Pulmonary artery endothelial cell (primary cell): ENCODE measurements at regions not wholly inside any gene's neighbourhood (a gene's known extent, or its start where the extent isn't known, plus 50 kb on each side); places are given as distances from the start of the nearest gene placed in this dataset.

ENCODE experiments used
- DNase-seq: peaks from one replicate; pipeline ENCODE4 v3.0.0-alpha.2; 2011; ENCODE audit warnings: low read depth, low spot score

- no peak for DNase-seq
Observed at GRCh38 chr10:78944723-78945312, 123.9 kb upstream of the ZMIZ1 start.

DNA sequence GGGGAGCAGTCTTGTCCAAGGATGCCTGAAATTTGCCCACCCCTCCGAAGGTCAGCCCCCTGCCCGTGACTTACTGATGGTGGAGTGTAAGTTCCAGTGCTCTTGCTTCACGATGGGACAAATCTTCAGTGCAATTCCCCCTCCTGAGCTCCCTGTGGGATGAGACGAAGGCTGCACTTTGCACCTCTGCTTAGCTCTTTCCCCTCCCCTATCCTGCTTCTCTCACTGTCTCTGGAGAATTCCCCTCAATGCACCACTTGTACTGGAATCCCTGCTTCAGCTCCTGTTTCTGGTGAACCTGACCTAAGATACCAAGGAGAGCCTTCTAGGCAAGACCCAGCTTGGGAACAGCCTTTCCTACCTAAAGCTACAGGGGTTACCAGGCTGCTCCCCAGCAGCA, 122.9 kb upstream of the ZMIZ1 start:
- DNase-seq, result no peak

DNA sequence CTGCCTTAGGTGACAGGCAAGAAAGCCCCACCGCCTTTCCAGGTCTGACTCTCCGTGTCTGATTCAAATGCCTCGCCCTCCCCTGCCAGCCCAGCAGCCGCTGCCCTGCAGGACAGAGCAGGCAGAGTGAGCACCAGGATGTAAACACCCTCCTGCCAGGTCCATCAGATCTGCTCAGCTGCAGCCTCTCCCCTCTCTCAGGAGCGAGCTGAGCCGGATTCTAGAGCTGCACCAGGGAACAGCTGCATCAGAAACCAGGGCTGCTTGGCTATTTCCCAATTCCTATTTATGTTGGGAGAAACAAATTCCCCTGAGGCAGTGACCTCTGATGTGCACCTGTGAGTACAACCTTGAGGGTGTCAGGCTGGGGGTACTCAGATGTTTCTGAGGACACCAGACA, 121.5 kb upstream of the ZMIZ1 start:
- no peak for DNase-seq

DNA sequence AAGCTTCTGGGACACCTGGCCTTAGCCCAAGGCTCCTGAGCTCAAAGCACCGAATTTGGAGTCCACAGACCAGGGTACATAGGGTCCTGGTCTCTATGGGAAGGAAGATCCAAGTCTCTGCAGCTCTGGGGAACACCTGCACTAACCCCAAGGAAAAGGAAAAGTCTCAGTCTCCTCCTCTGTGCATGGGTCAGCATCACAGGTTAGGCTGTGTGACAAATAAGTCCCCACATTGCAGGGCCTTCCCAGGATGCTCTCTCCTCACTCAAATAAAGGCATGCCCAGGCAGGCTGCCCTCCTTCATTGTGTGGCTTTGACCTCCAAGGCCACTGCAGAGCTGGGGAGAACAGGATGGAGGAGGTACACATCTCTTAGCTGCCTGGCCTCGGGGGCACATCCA, 121.0 kb upstream of the ZMIZ1 start:
- no peak for DNase-seq

GRCh38 chr10:78948621-78949030, 120.1 kb upstream of the ZMIZ1 start:
- no peak for DNase-seq

DNA sequence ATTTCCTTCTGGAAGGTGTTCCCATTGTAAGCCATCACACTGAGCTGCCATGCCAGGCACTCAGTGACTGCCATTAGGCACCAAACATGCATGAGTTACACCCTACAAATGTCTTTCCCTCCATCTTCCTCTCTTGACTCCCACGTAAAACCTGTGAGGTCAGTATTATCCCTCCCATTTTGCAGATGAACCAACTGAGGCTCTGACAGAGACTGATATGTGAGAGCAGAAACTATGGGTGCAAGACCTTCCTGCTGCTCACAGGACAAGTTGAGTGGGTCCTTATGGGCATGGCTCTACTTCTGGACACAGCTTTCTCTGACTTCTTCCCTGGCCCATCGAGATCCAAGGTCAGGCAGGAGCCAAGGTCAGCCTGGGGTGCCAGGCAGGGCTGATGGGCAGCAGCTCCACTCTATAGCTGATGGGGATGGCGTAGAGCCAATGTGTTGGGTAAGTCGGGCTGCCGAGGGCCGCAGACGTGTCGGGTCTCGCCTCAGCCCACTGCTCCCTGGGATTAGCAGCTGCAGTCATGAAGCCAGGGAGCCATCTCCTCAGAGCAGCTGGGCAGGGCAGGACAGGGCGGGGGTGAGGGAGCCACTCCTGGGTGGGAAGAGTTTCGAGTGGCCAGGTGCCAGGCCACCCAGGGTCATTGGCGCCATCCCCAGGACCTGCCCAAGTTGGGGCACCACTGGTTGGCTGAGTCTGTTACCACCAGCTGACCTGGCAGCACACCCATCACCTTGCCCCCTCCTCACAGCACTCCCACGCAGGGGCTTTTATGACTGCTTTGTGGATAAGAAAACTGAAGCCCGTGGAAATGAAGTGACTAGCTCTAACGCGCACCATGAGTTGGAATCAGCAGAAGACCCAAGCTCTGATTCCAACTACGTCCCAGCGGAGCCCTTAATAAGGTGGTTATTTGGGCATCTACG, 117.8 kb upstream of the ZMIZ1 start:
- no peak for DNase-seq

GRCh38 chr10:78952030-78952429, 116.7 kb upstream of the ZMIZ1 start:
- no peak for DNase-seq

DNA sequence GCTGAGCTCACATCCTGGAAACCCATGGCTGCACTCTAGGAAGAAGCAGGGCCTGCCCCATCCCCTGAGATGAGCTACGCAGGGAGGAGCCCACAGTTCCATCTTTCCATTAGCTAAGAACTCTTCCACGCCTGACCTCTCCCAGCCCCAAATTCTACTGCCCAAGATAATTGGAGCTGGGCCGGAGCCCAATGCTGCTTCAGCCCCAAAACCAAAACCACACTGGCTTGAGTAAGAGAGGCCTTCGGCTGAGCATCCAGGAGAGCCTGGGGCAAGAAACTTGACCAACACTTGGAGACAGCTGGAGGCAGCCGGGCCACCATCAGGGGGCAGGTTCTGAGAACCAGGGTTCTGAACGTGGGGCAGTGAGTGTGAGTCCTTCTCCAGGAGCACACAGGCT, 116.1 kb upstream of the ZMIZ1 start:
- no peak for DNase-seq

DNA sequence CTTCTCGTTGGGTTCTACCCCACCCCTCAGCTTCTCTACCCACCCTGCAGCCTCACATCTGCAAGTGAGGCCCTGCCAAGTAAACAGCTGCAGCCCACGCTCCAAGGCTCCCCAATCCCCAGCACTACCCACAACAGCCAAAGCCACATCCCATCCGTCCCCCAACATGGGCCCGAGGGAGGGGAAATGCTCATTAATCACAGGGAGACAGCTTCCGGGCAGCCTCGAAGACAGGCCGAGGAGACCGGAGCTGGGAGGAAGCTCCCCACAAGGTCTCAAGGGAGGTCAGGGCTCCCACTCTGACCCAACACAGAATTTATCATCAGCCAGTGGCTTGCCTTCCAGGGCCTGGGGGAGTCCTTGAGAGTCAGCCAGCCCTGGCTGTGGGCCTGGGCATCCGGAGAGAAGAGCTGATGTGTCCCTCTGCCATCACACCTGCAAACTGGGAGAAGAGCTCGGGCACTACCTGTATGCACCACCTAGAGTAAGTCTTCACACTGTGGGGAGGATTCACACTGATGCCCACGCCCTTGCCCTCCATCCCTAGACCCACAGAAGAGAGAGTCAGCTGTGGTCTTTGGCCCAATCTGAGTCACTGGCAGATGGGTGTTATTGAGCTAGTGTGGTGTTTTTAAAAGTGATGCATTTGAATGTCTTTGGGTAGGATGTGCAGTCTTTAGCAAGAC, 115.5 kb upstream of the ZMIZ1 start:
- DNase-seq, result no peak

GRCh38 chr10:78953799-78954297, 114.9 kb upstream of the ZMIZ1 start:
- no peak for DNase-seq

- DNase-seq, result no peak
Observed at GRCh38 chr10:78954689-78955088, 114.1 kb upstream of the ZMIZ1 start.

GRCh38 chr10:78955206-78955605, 113.6 kb upstream of the ZMIZ1 start:
- DNase-seq, result no peak

- DNase-seq, result no peak
Observed at GRCh38 chr10:78956391-78956790, 112.4 kb upstream of the ZMIZ1 start.

DNA sequence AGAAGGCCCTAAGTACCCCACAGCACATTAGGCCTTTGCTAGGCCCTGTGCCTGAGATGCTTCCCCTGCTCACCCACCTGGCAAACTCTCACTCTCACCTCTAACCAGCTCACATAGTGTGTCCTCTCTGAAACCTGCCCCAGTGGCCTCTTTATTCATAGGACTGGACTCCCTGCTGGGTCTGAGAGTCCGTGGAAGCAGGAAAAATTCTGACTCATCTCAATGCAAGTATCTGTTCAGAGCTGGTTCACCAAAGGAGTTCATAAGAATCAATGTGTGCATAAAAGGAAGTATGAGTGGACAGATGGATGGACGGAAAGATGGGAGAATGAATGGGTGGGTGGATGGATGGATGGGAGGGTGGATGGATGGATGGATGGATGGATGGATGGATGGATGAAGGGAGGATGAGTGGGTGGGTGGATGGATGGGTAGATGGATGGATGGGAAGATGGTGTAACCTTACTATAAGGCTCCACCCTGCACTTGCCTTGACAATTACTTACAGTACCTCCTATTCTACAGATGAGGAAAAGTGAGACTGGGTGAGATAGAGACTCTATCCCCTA, 111.2 kb upstream of the ZMIZ1 start:
- DNase-seq, result no peak

DNA sequence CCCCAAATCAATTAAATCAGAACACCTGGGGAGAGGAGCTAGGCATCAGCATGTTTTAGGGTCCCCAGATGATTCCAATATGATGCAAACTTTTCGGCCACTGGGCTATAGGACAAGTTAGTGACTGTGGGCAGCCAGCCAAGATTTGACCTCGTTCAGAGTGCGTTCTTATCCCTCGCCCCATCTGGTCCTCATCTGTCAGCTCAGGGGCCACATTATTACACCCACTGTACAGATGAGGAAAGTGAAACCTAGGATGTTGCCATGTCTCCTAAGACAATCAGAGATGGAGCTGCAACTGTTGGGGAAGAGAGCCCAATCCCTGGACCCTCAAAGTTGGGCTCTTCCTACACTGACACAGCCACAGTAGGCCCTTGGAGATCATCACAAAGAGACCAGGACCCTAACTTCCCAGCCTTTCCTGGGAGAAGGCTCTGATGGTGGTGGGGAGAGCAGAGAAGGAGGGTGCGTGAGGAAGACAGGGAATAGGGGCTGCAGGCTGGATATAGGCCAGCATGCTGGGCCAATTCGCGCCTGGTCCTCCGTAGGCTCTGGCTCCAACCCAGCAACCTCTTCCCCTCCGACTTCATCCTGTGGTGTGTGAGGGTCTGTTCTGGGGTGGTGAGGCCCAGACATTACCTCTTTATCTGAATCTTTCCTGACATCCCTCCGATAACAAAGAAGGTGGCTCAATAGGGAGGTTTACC, 109.4 kb upstream of the ZMIZ1 start:
- no peak for DNase-seq

GRCh38 chr10:78959924-78960285, 108.9 kb upstream of the ZMIZ1 start:
- DNase-seq, result no peak

- DNase-seq, result no peak
Observed at GRCh38 chr10:78960316-78960800, 108.4 kb upstream of the ZMIZ1 start.

DNA sequence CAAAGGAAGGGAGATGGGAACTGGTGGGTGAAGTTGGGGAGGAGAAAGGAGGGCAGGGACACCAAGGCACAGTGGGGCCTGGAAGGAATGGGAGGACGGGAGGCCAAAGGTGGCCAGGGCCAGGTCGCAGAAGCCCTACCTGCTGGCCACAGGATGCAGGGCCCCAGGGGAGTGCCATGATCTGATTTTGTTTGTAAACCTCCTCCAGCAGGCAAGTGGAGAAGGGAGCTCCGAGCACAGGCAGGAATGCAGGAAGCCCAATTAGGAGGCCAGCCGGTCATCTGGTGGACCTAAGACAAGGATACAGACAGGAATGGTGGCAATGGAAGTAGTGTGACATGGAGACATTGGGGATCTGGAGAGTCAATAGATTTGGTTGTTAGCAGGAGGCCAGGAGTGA, 107.0 kb upstream of the ZMIZ1 start:
- DNase-seq, result no peak

GRCh38 chr10:78963074-78964034, 105.4 kb upstream of the ZMIZ1 start:
- DNase-seq, result no peak
